ENCODE measurements at regions not wholly inside any gene's neighbourhood (a gene's known extent, or its start where the extent isn't known, plus 50 kb on each side); places are given as distances from the start of the nearest gene placed in this dataset.

DNA sequence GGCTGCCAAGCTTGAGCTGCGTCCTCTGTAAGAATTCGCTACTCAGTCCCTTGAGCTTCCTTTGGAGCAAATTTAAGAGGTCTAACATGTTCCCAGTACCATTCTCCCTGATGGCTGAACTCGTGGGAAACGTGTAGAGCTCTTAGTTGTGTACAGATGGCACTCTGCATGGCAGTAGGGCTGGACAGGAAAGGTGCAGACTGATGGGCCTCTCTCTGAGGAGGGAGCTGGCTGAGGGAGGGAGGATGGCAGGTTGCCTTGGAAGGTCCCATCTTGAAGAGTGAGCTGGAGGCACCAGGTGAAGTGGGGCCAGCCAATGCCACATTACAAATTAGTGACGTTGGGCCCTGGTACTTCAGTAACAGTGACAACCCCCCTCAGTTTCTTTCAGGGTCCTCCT, 495.3 kb downstream of the CCDC171 start (continued):
- no peak for TF ChIP-seq JAZF1 (CRISPR knock-in tag; IDR thresholded peaks at IDR 0.05)
- TF ChIP-seq, protein P1, sequence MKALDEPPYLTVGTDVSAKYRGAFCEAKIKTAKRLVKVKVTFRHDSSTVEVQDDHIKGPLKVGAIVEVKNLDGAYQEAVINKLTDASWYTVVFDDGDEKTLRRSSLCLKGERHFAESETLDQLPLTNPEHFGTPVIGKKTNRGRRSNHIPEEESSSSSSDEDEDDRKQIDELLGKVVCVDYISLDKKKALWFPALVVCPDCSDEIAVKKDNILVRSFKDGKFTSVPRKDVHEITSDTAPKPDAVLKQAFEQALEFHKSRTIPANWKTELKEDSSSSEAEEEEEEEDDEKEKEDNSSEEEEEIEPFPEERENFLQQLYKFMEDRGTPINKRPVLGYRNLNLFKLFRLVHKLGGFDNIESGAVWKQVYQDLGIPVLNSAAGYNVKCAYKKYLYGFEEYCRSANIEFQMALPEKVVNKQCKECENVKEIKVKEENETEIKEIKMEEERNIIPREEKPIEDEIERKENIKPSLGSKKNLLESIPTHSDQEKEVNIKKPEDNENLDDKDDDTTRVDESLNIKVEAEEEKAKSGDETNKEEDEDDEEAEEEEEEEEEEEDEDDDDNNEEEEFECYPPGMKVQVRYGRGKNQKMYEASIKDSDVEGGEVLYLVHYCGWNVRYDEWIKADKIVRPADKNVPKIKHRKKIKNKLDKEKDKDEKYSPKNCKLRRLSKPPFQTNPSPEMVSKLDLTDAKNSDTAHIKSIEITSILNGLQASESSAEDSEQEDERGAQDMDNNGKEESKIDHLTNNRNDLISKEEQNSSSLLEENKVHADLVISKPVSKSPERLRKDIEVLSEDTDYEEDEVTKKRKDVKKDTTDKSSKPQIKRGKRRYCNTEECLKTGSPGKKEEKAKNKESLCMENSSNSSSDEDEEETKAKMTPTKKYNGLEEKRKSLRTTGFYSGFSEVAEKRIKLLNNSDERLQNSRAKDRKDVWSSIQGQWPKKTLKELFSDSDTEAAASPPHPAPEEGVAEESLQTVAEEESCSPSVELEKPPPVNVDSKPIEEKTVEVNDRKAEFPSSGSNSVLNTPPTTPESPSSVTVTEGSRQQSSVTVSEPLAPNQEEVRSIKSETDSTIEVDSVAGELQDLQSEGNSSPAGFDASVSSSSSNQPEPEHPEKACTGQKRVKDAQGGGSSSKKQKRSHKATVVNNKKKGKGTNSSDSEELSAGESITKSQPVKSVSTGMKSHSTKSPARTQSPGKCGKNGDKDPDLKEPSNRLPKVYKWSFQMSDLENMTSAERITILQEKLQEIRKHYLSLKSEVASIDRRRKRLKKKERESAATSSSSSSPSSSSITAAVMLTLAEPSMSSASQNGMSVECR (CRISPR knock-in tag; IDR thresholded peaks at IDR 0.05; ENCODE audit: borderline replicate concordance) = no peak
- TF ChIP-seq NR3C1 (CRISPR knock-in tag; conservative IDR thresholded peaks at IDR 0.05; ENCODE audit: low read depth) = no peak
- TF ChIP-seq ZNF671 (CRISPR knock-in tag; IDR thresholded peaks at IDR 0.05) = no peak
- no peak for TF ChIP-seq SP1 (CRISPR knock-in tag; conservative IDR thresholded peaks at IDR 0.05)
- no peak for TF ChIP-seq ELF4 (CRISPR knock-in tag; IDR thresholded peaks at IDR 0.05; ENCODE audit: low read depth)

DNA sequence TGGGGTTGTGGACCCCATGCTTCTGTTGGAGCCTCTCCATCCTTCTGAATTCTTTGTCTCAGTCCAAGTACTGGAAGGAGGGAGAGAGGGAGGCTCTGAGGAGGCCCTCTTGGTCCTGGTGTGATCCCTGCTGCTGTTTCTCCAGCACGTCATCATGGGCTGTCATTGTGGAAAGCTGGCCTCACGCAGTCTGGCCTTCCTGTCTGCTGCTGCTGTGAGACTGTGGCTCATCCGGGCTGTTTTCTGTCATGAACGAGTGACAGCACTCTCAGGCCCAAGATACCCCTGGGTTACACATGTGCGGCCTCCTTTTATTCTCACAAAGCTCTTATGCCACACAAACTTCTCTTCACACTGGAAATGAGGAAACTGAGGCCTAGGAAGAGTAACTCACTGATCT, 499.3 kb downstream of the CCDC171 start:
- CTCF ChIA-PET = no interaction called here
- no peak for ATAC-seq
- H3K27ac Mint-ChIP-seq = no peak overlapping the region

More for the DNA sequence above, 499.3 kb downstream of the CCDC171 start:
- POLR2A ChIA-PET = no interaction called here
- Mint-ChIP-seq H3K9me3 (no peaks in the 10 kb centered on the region), H3K36me3 (no peaks in the 10 kb centered on the region), H3K4me3 (no peak overlapping the region), H3K4me1 (peaks cover 5% of the 10 kb centered on the region; the same call in 1 of the 2 replicates), H3K27me3 (ENCODE audit: low read depth) (no peaks in the 10 kb centered on the region)
- DNase-seq (ENCODE audit: low spot score) = no peak
- TF ChIP-seq, protein P2, sequence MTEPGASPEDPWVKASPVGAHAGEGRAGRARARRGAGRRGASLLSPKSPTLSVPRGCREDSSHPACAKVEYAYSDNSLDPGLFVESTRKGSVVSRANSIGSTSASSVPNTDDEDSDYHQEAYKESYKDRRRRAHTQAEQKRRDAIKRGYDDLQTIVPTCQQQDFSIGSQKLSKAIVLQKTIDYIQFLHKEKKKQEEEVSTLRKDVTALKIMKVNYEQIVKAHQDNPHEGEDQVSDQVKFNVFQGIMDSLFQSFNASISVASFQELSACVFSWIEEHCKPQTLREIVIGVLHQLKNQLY (CRISPR knock-in tag; IDR thresholded peaks at IDR 0.05) = no peak
- TF ChIP-seq TEAD1 (CRISPR knock-in tag; IDR thresholded peaks at IDR 0.05) (no peak), FOXP1 (CRISPR knock-in tag; IDR thresholded peaks at IDR 0.05; ENCODE audit: borderline replicate concordance) (no peak), ZNF423 (CRISPR knock-in tag; IDR thresholded peaks at IDR 0.05) (no peak), EMX1 (CRISPR knock-in tag; IDR thresholded peaks at IDR 0.05) (no peak), NR3C1 (CRISPR knock-in tag; conservative IDR thresholded peaks at IDR 0.05; ENCODE audit: low read depth) (no peak)
- TF ChIP-seq, protein P3, sequence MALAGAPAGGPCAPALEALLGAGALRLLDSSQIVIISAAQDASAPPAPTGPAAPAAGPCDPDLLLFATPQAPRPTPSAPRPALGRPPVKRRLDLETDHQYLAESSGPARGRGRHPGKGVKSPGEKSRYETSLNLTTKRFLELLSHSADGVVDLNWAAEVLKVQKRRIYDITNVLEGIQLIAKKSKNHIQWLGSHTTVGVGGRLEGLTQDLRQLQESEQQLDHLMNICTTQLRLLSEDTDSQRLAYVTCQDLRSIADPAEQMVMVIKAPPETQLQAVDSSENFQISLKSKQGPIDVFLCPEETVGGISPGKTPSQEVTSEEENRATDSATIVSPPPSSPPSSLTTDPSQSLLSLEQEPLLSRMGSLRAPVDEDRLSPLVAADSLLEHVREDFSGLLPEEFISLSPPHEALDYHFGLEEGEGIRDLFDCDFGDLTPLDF (CRISPR knock-in tag; IDR thresholded peaks at IDR 0.05) = no peak
- TF ChIP-seq, protein P4, sequence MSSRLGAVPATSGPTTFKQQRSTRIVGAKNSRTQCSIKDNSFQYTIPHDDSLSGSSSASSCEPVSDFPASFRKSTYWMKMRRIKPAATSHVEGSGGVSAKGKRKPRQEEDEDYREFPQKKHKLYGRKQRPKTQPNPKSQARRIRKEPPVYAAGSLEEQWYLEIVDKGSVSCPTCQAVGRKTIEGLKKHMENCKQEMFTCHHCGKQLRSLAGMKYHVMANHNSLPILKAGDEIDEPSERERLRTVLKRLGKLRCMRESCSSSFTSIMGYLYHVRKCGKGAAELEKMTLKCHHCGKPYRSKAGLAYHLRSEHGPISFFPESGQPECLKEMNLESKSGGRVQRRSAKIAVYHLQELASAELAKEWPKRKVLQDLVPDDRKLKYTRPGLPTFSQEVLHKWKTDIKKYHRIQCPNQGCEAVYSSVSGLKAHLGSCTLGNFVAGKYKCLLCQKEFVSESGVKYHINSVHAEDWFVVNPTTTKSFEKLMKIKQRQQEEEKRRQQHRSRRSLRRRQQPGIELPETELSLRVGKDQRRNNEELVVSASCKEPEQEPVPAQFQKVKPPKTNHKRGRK (CRISPR knock-in tag; IDR thresholded peaks at IDR 0.05; ENCODE audit: borderline replicate concordance) = no peak
- TF ChIP-seq, protein P5, sequence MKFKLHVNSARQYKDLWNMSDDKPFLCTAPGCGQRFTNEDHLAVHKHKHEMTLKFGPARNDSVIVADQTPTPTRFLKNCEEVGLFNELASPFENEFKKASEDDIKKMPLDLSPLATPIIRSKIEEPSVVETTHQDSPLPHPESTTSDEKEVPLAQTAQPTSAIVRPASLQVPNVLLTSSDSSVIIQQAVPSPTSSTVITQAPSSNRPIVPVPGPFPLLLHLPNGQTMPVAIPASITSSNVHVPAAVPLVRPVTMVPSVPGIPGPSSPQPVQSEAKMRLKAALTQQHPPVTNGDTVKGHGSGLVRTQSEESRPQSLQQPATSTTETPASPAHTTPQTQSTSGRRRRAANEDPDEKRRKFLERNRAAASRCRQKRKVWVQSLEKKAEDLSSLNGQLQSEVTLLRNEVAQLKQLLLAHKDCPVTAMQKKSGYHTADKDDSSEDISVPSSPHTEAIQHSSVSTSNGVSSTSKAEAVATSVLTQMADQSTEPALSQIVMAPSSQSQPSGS (CRISPR knock-in tag; IDR thresholded peaks at IDR 0.05; ENCODE audit: borderline replicate concordance, low read depth) = no peak
